ENCODE measurements at regions not wholly inside any gene's neighbourhood (a gene's known extent, or its start where the extent isn't known, plus 50 kb on each side); places are given as distances from the start of the nearest gene placed in this dataset.

DNA sequence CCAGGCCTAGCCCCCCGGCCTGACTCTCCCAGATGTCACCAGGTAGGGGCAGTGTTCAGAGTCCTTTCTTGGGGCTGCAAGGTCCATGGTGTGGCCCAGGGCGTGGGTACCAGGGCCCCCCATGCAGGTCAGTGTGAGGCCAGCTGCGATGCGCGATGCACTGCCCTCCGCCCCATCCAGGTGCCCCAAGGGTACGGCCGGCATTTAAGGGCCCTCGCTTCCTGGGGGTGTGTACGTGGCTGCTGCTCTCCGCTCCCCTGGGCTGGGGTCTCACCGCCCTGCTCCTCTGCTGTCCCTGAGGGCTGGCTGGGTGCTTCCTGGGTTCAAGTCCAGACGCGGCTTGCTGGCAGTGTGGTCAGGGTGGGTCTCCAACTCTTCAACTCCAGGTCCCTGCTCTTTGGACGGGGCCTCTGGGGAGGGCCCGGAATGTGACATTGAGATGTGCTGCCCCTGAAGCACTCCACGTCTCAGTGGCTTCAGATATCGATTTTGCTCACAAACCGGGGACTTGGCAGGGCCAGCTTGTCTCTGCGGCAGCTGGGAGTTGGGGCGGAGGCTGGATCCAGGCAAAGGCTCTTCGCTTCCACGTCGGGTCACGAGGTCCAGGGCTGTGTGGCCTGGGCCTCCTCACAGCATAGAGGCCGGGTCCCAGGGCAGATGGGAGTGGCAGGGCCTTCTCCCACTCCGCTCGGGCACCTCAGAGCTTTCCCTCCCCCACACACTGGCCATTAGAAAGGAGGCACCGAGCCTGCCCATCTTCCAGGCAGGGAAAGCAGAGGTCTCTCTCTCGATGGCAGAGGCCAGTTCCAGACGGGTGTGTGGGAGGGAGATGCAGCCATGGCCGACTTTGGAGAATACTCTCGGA lies 93.2 kb downstream of the UNCX start:
- no peaks in the 10 kb centered on the region for H3K9me3 Mint-ChIP-seq (ENCODE audit: low read depth)
- no peaks in the 10 kb centered on the region for H3K36me3 Mint-ChIP-seq (ENCODE audit: insufficient read depth)
- TF ChIP-seq, protein P1, sequence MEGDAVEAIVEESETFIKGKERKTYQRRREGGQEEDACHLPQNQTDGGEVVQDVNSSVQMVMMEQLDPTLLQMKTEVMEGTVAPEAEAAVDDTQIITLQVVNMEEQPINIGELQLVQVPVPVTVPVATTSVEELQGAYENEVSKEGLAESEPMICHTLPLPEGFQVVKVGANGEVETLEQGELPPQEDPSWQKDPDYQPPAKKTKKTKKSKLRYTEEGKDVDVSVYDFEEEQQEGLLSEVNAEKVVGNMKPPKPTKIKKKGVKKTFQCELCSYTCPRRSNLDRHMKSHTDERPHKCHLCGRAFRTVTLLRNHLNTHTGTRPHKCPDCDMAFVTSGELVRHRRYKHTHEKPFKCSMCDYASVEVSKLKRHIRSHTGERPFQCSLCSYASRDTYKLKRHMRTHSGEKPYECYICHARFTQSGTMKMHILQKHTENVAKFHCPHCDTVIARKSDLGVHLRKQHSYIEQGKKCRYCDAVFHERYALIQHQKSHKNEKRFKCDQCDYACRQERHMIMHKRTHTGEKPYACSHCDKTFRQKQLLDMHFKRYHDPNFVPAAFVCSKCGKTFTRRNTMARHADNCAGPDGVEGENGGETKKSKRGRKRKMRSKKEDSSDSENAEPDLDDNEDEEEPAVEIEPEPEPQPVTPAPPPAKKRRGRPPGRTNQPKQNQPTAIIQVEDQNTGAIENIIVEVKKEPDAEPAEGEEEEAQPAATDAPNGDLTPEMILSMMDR (IDR thresholded peaks at IDR 0.05; ENCODE audit: unreplicated experiment) = no peak
- no peak overlapping the region for H3K27ac Mint-ChIP-seq
- H3K27me3 Mint-ChIP-seq = peaks cover 5% of the 10 kb centered on the region
- H3K4me3 Mint-ChIP-seq (ENCODE audit: low read depth) = no peak overlapping the region
- no peak for DNase-seq (ENCODE audit: low spot score, unreplicated experiment)
- H3K4me1 Mint-ChIP-seq (ENCODE audit: low read depth) = no peaks in the 10 kb centered on the region

DNA sequence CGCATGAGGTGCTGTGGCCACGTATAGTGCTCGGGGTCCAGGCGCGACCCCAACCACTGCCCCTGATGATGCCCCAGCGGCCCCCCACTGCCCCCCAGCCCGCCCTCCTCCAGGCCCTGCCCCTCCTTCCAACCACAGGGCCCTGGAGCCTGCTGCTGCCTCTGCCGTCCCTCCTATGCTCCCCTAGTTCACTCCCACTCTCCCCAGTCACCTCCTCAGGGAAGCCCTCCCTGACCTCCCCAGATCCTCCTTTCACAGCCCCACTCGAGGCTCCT lies 93.8 kb downstream of the UNCX start:
- Mint-ChIP-seq H3K4me1 (ENCODE audit: low read depth) (no peaks in the 10 kb centered on the region), H3K27me3 (peaks cover 5% of the 10 kb centered on the region), H3K9me3 (ENCODE audit: low read depth) (no peaks in the 10 kb centered on the region), H3K36me3 (ENCODE audit: insufficient read depth) (no peaks in the 10 kb centered on the region), H3K27ac (no peak overlapping the region), H3K4me3 (ENCODE audit: low read depth) (no peak overlapping the region)
- no peak for DNase-seq (ENCODE audit: low spot score, unreplicated experiment)
- TF ChIP-seq, protein P1 (IDR thresholded peaks at IDR 0.05; ENCODE audit: unreplicated experiment) = no peak

DNA sequence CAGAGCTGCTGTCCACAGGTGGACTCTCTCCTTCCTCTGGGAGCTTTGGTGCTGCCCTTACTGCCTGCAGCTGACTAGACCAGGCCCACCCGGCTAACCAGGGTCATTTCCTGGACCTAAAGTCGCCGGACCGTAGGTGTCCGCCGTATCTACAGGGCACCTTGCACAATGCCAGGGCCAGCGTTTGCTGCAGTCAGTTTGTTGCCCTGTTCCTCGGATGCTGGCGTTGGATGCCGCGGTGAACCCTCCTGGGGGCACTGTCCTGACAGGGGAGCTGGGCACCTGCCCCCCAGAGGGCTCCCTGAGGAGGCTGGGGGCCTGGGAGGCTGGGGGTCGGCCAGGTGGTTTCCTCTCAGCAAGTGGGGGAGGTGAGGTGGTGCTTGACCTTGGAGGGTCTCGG lies 96.6 kb downstream of the UNCX start:
- Mint-ChIP-seq H3K4me3 (ENCODE audit: low read depth) (no peak overlapping the region), H3K27ac (no peak overlapping the region)

DNA sequence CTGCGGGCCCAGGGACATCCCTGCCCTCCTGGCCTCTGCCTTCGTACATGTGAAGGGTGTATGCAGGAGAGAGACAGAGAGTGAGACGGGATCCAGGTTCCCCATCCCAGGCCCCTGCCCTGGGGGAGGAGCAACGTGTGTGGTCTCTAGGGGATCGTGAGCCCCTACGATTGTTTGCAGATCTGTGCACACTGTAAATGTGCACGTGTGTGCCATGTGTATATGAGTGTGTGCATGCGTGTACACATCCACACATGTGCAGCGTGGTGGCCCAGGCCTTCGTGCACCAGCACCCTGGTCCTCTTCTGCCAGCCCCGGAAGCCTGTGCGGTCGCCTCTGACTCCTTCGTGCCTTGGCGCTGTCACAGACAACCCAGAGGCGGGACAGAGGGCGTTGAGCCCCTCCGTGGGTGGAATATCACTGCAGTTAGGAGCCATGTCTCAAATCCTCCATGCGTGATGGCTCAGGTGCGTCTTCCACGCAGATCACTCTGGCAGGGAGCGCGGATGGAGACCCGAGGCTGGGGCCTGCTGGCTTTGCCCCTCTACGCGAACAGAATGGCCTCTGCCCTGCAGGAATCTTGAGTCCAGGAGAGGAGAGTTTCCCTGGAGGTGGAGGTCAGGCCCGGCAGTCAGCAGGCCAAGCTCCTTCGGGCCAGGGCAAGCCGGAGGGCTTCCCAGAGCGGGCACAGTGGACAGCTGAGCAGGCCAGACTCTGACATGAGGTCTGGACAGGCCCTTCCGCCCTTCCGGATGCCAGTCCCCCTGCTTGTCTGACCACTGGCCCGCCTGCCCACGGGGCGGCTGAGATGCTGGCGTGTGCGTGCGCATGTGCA lies 97.5 kb downstream of the UNCX start:
- no peaks in the 10 kb centered on the region for H3K4me1 Mint-ChIP-seq (ENCODE audit: low read depth)
- H3K27me3 Mint-ChIP-seq = peaks cover 11% of the 10 kb centered on the region
- TF ChIP-seq, protein P1 (IDR thresholded peaks at IDR 0.05; ENCODE audit: unreplicated experiment) = no peak
- no peaks in the 10 kb centered on the region for H3K36me3 Mint-ChIP-seq (ENCODE audit: insufficient read depth)
- H3K4me3 Mint-ChIP-seq (ENCODE audit: low read depth) = no peak overlapping the region
- H3K27ac Mint-ChIP-seq = no peak overlapping the region
- no peak for DNase-seq (ENCODE audit: low spot score, unreplicated experiment)
- H3K9me3 Mint-ChIP-seq (ENCODE audit: low read depth) = no peaks in the 10 kb centered on the region

More for the DNA sequence above, 96.6 kb downstream of the UNCX start:
- Mint-ChIP-seq H3K9me3 (ENCODE audit: low read depth) (no peaks in the 10 kb centered on the region), H3K36me3 (ENCODE audit: insufficient read depth) (no peaks in the 10 kb centered on the region), H3K4me1 (ENCODE audit: low read depth) (no peaks in the 10 kb centered on the region), H3K27me3 (peaks cover 7% of the 10 kb centered on the region)
- DNase-seq (ENCODE audit: low spot score, unreplicated experiment) = no peak
- TF ChIP-seq, protein P1 (IDR thresholded peaks at IDR 0.05; ENCODE audit: unreplicated experiment) = no peak

DNA sequence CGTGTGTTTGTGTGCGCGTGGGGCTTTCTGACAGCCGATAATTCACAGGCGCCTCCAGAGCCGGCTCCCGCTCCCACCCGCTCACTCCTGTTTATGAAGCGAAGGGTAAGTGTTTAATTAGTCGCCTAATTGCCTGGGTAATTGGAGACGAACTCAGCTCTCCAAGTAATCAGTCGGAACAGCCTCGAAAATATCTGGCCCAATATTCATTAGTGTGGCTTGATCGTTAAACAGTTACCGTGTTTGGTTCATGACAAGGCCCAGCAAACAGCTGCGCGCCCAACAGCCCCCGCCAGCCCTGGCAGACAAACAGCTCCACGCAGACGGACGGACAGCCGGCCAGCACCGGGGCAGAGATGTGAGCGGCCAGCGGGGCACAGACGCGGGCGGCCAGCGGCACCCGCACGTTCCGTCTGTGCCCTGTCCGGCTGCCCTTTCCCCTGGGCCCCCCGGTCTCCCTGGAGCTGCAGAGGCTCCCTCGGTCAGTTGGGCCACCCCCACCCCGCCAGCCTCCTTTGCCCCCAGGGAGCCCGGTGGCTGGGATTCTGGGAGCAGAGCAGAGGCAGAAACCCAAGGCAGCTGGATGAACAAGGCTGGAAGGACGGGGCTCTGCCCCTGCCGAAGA lies 98.2 kb downstream of the UNCX start:
- Mint-ChIP-seq H3K4me1 (ENCODE audit: low read depth) (no peaks in the 10 kb centered on the region), H3K9me3 (ENCODE audit: low read depth) (no peaks in the 10 kb centered on the region), H3K36me3 (ENCODE audit: insufficient read depth) (no peaks in the 10 kb centered on the region), H3K27ac (no peak overlapping the region), H3K27me3 (peaks cover 11% of the 10 kb centered on the region), H3K4me3 (ENCODE audit: low read depth) (no peak overlapping the region)
- DNase-seq (ENCODE audit: low spot score, unreplicated experiment) = no peak
- TF ChIP-seq, protein P1 (IDR thresholded peaks at IDR 0.05; ENCODE audit: unreplicated experiment) = no peak
